ENCODE measurements at regions not wholly inside any gene's neighbourhood (a gene's known extent, or its start where the extent isn't known, plus 50 kb on each side); places are given as distances from the start of the nearest gene placed in this dataset.

DNA sequence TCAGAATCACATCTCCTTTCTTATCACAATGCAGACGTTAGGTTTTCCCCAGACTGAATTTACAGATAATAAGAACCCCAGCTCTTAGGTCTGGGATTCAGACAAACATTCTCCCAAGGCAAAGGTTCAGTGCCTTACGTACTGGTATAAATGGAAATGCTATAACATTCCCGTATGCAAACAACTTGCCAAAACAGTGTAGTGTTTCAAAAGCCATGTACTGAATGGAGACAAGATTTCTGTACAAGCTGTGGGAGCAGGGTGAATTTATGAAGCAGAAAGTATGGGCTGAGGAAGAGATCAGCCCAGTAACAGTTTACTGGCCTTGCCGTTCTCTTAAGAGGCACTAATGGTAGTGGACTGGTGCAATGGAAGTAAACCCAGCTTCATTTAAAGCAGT is 225.5 kb upstream of the ZNF462 start:
- Histone ChIP-seq H3K4me1 (replicated peaks) (no peaks in the 10 kb centered on the region), H3K27me3 (replicated peaks; ENCODE audit: insufficient read depth) (no peaks in the 10 kb centered on the region), H3K36me3 (no peaks in the 10 kb centered on the region), H3K27ac (no peak overlapping the region), H3K4me3 (no peak overlapping the region), H3K9me3 (no peaks in the 10 kb centered on the region)
- 20% methylated on average over 4 of the region's 4 CpGs for WGBS
- TF ChIP-seq POLR2A (IDR thresholded peaks at IDR 0.05) (no peak), POLR2AphosphoS5 (IDR thresholded peaks at IDR 0.05) (no peak)
- TF ChIP-seq, protein P1, sequence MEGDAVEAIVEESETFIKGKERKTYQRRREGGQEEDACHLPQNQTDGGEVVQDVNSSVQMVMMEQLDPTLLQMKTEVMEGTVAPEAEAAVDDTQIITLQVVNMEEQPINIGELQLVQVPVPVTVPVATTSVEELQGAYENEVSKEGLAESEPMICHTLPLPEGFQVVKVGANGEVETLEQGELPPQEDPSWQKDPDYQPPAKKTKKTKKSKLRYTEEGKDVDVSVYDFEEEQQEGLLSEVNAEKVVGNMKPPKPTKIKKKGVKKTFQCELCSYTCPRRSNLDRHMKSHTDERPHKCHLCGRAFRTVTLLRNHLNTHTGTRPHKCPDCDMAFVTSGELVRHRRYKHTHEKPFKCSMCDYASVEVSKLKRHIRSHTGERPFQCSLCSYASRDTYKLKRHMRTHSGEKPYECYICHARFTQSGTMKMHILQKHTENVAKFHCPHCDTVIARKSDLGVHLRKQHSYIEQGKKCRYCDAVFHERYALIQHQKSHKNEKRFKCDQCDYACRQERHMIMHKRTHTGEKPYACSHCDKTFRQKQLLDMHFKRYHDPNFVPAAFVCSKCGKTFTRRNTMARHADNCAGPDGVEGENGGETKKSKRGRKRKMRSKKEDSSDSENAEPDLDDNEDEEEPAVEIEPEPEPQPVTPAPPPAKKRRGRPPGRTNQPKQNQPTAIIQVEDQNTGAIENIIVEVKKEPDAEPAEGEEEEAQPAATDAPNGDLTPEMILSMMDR (IDR thresholded peaks at IDR 0.05), result no peak
- no peak for DNase-seq (ENCODE audit: low spot score)
- intact Hi-C loops (cut with DNase I), result no loop called here

DNA sequence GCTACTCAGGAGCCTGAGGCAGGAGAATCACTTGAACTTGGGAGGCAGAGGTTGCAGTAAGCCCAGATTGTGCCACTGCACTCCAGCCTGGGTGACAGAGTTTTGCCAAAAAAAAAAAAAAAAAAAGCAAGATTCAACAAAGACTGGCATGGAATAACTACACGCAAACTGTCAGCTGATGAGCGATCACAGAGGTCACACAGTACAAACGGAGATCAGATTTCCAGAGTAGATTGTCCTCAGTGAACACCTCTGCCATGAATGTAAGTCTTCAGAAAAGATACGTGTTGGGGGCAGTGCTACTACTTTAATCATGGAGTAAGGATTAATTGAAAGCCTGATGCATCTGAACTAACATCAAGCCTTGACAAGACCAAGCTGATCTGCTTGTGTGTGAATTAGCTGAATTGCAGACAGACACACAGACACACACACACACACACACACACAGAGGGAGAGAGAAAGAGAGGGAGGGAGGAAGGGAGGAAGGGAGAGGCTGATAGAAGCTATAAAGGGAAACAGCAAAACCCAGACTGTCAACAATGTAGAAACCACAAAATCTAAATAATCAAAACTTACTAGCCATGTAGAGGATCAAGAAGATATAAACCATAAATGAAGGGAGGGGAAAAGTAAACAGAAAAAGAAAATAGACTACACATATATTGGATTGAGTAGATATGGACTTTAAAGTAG is 222.9 kb upstream of the ZNF462 start:
- Histone ChIP-seq H3K9me3 (no peaks in the 10 kb centered on the region), H3K4me1 (replicated peaks) (no peaks in the 10 kb centered on the region), H3K4me3 (no peak overlapping the region), H3K27me3 (replicated peaks; ENCODE audit: insufficient read depth) (no peaks in the 10 kb centered on the region), H3K36me3 (no peaks in the 10 kb centered on the region), H3K27ac (no peak overlapping the region)
- TF ChIP-seq, protein P1 (IDR thresholded peaks at IDR 0.05), result no peak
- peak; percentile 62 for TF ChIP-seq POLR2AphosphoS5 (IDR thresholded peaks at IDR 0.05)
- 53% methylated on average over 4 of the region's 4 CpGs for WGBS
- intact Hi-C loops (cut with DNase I), result loop anchor here (10.0 kb wide), 1 partner anchor 65 kb away; no protein-coding TSS in a partner anchor
- peak; percentile 26 for DNase-seq (ENCODE audit: low spot score)

DNA sequence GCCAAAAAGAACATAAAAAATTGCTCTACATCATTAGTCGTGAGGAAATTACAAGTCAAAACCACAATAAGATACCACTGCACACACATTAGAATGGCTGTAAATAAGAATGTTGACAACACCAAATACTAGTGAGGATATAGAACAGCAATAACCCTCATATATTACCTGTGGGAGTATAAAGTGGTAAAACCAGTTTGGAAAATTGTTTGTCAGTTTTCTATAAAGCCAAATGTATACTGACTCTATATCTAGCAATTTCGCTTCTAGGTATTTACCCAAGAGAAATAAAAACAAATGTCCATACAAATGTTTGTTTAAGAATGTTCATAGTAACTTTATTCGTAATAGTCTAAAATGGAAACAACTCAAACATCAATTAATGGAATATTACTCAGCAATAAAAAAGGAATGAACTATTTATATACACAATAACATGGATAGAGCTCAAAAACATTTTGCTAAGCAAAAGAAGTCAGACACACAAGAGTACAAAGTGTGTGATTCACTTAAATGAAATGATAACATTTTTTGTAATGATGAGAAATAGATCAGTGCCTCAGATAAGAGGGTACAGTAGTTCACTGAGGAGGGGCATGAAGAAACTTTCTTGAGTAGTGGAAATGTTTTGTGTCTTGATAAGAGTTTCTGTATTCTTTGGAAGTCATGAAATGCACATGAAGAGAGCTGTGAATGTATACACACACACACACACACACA is 219.6 kb upstream of the ZNF462 start:
- Histone ChIP-seq H3K27ac (no peak overlapping the region), H3K4me3 (no peak overlapping the region), H3K36me3 (no peaks in the 10 kb centered on the region), H3K27me3 (replicated peaks; ENCODE audit: insufficient read depth) (no peaks in the 10 kb centered on the region), H3K9me3 (no peaks in the 10 kb centered on the region), H3K4me1 (replicated peaks) (no peaks in the 10 kb centered on the region)
- no peak for DNase-seq (ENCODE audit: low spot score)
- TF ChIP-seq, protein P1 (IDR thresholded peaks at IDR 0.05), result no peak
- TF ChIP-seq POLR2AphosphoS5 (IDR thresholded peaks at IDR 0.05) (no peak), POLR2A (IDR thresholded peaks at IDR 0.05) (no peak)
- intact Hi-C loops (cut with DNase I), result loop anchor here (10.0 kb wide), 1 partner anchor 61 kb away; no protein-coding TSS in a partner anchor
- WGBS, result 61% methylated on average over 3 of the region's 3 CpGs

DNA sequence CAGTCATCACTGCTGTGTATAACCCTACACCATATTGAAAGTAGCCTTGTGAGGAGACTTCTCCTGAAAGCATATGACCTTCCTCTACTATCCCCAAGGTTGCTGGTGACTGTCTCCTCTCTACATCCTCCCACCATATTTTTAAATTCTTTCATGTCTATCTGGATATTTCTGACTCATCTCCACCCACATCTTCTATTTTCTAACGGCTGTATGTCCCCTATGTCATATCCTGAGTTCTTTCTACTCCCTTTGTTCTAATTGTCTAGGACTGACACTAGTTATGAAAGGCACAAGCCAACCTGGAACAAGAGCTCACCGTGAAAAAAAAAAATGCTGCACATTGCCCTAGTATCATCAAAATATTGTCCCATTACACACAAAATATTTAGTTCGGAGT is 218.3 kb upstream of the ZNF462 start:
- TF ChIP-seq, protein P1 (IDR thresholded peaks at IDR 0.05), result no peak
- no peak for TF ChIP-seq POLR2AphosphoS5 (IDR thresholded peaks at IDR 0.05)
- TF ChIP-seq POLR2A (IDR thresholded peaks at IDR 0.05), result no peak
- intact Hi-C loops (cut with DNase I), result loop anchor here (10.0 kb wide), 1 partner anchor 60 kb away; no protein-coding TSS in a partner anchor
- no peak for DNase-seq (ENCODE audit: low spot score)
- WGBS, result 81% methylated on average over 3 of the region's 3 CpGs
- Histone ChIP-seq H3K9me3 (no peaks in the 10 kb centered on the region), H3K27ac (no peak overlapping the region), H3K4me3 (no peak overlapping the region), H3K36me3 (no peaks in the 10 kb centered on the region), H3K4me1 (replicated peaks) (no peaks in the 10 kb centered on the region), H3K27me3 (replicated peaks; ENCODE audit: insufficient read depth) (no peaks in the 10 kb centered on the region)
